Right lobe of liver (tissue), 4 donors: ENCODE measurements at regions not wholly inside any gene's neighbourhood (a gene's known extent, or its start where the extent isn't known, plus 50 kb on each side); places are given as distances from the start of the nearest gene placed in this dataset.

Experiments
- POLR2A ChIP-seq: fragments of 450-650 bp; IDR thresholded peaks from one replicate; pipeline ENCODE4 v1.6.1; 2017; ENCODE audit warnings: antibody characterized with exemption, mild to moderate bottlenecking
- TF ChIP-seq, protein P1 (sequence below), 4 donors: fragments of 200-600 bp in 3 of 4; fragments of 450-650 bp in 1 of 4; IDR thresholded peaks; one replicate each; pipeline versions ENCODE4 v1.5.1 to v1.8.0; 2016 to 2022; ENCODE audit warnings: antibody characterized with exemption in 4 of 4, mild to moderate bottlenecking in 2 of 4
- donor health status: DM: no; HTN: no; CAD: no.
- donor health status: DM: no; HTN: no; CAD: no.
- donor health status: DM: no; HTN: yes; CAD: no.

DNA sequence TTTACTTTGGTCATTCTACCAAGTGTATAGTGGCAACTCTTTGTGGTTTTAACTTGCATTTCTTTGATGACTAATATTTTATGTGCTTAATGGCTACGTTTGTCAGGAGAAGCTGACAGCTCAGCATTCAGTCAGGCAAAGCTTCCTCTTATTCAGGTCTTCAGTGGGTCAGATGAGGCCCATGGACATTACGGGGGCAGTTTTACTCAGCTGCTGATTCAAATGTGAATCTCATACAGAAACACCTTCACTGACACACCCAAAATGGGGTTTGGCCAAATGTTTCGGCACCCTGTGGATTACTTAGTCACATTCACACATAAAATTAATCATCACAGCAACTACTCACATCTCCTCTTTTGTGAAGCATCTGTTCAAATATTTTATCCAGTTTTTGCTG lies 104.9 kb upstream of the PLD5 start:
- TF ChIP-seq, protein P1, sequence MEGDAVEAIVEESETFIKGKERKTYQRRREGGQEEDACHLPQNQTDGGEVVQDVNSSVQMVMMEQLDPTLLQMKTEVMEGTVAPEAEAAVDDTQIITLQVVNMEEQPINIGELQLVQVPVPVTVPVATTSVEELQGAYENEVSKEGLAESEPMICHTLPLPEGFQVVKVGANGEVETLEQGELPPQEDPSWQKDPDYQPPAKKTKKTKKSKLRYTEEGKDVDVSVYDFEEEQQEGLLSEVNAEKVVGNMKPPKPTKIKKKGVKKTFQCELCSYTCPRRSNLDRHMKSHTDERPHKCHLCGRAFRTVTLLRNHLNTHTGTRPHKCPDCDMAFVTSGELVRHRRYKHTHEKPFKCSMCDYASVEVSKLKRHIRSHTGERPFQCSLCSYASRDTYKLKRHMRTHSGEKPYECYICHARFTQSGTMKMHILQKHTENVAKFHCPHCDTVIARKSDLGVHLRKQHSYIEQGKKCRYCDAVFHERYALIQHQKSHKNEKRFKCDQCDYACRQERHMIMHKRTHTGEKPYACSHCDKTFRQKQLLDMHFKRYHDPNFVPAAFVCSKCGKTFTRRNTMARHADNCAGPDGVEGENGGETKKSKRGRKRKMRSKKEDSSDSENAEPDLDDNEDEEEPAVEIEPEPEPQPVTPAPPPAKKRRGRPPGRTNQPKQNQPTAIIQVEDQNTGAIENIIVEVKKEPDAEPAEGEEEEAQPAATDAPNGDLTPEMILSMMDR (IDR thresholded peaks at IDR 0.05): no peak
- no peak for TF ChIP-seq POLR2A
